ENCODE measurements at regions not wholly inside any gene's neighbourhood (a gene's known extent, or its start where the extent isn't known, plus 50 kb on each side); places are given as distances from the start of the nearest gene placed in this dataset.

DNA sequence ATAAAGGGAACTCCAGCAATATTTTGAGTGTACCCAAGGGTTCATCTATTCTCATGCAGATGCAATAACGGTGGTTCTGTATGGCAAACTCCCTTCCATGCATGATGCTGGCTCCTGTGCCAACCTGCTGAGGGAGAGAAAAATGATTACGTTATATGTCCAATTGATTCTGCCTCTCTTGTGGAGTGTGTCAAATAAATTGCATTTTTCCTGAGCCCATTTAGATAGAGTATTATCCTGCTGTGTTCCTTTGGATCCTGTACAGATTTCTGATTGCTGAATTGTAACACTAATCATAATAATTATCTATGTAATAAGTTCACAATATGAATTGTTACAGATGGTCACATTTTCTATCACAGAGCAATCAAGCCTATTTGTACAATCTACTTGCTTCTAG, 821.7 kb downstream of the C4orf33 start:
- TF ChIP-seq, protein P1, sequence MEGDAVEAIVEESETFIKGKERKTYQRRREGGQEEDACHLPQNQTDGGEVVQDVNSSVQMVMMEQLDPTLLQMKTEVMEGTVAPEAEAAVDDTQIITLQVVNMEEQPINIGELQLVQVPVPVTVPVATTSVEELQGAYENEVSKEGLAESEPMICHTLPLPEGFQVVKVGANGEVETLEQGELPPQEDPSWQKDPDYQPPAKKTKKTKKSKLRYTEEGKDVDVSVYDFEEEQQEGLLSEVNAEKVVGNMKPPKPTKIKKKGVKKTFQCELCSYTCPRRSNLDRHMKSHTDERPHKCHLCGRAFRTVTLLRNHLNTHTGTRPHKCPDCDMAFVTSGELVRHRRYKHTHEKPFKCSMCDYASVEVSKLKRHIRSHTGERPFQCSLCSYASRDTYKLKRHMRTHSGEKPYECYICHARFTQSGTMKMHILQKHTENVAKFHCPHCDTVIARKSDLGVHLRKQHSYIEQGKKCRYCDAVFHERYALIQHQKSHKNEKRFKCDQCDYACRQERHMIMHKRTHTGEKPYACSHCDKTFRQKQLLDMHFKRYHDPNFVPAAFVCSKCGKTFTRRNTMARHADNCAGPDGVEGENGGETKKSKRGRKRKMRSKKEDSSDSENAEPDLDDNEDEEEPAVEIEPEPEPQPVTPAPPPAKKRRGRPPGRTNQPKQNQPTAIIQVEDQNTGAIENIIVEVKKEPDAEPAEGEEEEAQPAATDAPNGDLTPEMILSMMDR (IDR thresholded peaks at IDR 0.05) = no peak
- TF ChIP-seq POLR2A (IDR thresholded peaks at IDR 0.05) = no peak
